GM21381 (cell line): ENCODE measurements at regions not wholly inside any gene's neighbourhood (a gene's known extent, or its start where the extent isn't known, plus 50 kb on each side); places are given as distances from the start of the nearest gene placed in this dataset.
"Not testable (repeated sequence)": the region's sequence is repeated elsewhere in the genome, so short reads cannot be mapped to it uniquely, and the experiment has no call there.

Experiments used
- ATAC-seq: cut with Tn5 transposase; IDR thresholded peaks from one replicate; pipeline ENCODE4 v1.9.1; 2021; ENCODE audit warnings: mild to moderate bottlenecking, moderate library complexity; ENCODE audit not compliant: unreplicated experiment

GRCh38 chr20:6715401-6715941, 52.0 kb upstream of the BMP2 start:
- no peak for ATAC-seq

DNA sequence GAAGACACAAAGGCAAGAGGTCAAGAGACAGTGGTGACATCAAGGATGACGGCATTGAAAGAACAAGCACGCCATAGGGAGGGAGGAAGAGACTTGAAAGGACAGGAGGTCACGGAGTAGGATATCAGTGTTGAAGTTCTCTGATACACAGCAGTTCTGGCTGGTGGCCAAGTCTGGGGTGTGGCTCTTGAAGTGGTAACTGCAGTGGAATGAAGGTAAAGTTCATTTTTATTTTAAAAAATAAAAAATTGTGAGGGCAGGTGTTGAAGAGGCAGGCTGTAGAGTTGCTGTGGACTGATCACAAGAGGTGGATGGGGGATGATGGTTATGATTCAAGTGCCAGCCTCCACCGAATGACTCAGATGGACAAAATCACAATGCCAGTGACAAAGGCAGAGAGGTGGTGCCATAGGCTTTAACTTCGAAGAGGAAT, 53.2 kb upstream of the BMP2 start:
- ATAC-seq = no peak

DNA sequence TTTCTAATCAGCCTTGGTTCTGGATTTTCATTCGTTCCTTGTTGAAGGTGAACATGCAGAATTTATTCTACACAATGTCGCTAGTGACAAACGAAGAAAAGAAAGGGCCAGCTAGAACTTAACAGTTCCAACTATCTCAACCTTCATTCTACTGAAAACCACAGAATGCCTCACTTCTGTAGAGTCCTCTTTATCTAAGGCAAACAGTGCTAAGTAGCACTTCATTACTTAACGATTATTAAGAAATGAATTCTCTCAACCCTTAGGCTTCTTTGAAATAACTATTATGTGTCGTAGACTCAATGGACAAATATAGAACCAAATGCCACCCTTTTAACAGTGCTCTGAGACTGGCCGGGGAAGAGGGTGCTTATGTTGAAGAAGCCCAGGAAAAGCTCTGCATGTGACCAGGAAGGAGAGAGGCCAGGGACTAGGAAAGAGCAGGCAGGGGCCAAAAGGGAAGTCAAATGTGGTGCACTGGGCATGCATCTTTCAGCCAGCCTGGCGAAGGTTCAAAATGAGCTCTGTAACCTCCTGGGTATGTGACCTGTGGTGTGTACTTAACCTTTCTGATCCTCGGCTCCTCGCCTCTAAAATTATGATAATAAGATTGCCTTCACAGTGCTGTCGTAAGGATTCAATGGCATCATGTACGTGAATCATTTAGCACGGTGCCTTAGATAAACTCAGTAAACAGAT, 55.4 kb upstream of the BMP2 start:
- ATAC-seq = no peak

GRCh38 chr20:6709910-6710595, 57.4 kb upstream of the BMP2 start:
- ATAC-seq = no peak

- ATAC-seq = no peak
Measured at GRCh38 chr20:6708010-6708409, 59.5 kb upstream of the BMP2 start.

- no peak for ATAC-seq
Measured at GRCh38 chr20:6707321-6707831, 60.1 kb upstream of the BMP2 start.

DNA sequence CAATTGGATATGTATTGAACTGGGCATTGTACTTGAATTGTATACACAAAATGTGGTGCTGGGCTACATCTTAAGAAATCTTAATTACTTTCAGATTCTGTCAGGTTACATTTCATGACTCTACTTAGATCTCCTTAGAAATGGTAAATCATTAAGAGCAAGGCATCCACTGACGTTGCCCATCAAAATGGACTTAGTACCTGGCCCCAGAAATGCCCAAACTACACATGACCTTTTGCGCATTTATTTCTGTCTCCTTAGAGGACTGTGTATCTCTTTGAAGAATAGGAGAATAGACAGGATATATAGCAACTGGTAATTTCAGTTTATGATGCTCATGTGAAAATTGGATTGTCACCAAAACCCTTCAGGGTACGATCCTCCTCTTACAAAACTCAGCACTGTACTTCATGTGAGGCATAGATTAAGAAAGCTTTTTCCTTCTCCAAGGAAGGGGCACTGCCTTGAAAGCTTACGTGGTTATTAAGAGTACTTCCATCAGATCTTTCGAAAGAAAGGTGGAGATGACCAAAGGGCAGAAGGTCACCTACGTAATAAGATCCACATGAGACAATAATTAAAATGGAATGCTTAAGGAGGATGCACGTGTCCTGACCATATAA, 61.4 kb upstream of the BMP2 start:
- ATAC-seq = no peak

GRCh38 chr20:6705106-6705766, 62.2 kb upstream of the BMP2 start:
- no peak for ATAC-seq

GRCh38 chr20:6704132-6704861, 63.2 kb upstream of the BMP2 start:
- no peak for ATAC-seq

- ATAC-seq = no peak
Measured at GRCh38 chr20:6703656-6704055, 63.8 kb upstream of the BMP2 start.

DNA sequence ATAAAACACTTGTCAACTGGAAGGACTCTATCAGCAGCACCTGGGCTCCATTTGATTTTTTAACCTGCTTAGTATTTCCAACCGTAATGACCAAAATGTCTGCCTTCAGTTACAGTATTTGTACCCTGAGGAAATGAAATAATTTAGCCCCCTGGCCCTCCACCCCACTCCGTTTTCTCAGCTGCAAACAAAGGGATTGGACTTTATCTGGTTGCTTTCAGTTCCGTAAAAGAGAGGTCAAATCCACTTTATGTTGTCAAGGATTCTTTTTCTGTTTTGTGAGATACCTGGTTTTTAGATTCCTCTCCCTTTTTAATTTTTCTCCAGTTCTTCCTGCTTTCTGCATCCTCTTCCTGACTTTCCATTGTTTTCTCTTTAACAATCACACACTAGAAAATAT, 64.4 kb upstream of the BMP2 start:
- no peak for ATAC-seq

GRCh38 chr20:6702144-6702543, 65.3 kb upstream of the BMP2 start:
- no peak for ATAC-seq

DNA sequence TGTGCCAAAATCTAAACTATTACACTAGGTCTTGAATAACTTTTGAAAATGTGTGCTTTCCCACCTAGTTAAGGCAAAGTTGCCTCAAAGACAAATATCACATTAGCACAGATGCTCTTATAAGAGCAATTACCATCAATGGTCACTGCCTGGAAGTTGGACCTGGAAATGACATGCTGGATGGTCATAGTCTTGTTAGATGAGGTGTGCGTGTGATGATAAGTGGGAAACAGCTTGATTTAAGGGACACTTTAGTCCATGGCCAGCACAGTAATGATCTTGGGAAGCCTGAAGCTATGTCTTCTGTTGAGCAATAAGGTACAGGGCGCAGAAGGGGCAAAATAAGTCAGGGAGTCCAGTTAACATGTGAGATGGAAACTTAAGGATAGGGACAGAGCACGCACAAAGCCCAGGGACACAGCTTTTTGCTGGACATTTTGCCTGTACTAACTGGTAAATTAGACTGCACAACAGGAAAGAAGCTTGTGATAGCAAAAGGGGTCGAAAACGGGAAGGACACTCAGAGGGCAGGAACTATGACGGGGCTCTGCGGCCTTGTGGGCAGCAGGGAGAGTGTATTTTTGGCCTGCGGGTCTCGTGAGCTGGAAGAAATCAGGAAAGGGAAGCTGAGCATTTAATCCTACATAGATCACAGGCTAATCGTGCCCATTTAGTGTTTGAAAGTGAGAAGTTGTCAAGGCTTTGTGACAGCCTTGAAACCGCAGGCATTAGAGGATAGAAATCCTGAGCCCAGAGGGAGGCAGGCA, 66.7 kb upstream of the BMP2 start:
- no peak for ATAC-seq

GRCh38 chr20:6699921-6700562, 67.4 kb upstream of the BMP2 start:
- ATAC-seq = no peak

- ATAC-seq = no peak
Measured at GRCh38 chr20:6698723-6699122, 68.8 kb upstream of the BMP2 start.

DNA sequence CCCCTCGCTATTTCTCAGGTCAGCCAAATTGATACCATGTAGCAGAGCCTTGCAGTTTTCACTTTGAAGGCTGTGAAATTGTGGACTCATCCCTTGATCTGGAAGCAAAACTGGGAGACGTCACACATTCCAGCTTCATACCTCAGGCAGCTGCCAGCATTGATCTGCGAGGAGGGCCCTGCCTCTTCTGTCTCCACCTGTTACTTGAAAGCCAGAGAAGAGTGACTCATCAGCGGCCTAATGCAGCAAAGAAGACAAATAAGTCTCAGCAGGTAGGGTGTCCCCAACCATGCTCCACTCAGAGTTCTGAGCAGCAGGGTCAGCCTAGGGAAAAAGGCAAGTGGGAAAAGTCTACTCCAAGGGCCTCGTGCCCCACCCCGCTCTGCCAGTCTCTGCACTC, 69.4 kb upstream of the BMP2 start:
- ATAC-seq = no peak

DNA sequence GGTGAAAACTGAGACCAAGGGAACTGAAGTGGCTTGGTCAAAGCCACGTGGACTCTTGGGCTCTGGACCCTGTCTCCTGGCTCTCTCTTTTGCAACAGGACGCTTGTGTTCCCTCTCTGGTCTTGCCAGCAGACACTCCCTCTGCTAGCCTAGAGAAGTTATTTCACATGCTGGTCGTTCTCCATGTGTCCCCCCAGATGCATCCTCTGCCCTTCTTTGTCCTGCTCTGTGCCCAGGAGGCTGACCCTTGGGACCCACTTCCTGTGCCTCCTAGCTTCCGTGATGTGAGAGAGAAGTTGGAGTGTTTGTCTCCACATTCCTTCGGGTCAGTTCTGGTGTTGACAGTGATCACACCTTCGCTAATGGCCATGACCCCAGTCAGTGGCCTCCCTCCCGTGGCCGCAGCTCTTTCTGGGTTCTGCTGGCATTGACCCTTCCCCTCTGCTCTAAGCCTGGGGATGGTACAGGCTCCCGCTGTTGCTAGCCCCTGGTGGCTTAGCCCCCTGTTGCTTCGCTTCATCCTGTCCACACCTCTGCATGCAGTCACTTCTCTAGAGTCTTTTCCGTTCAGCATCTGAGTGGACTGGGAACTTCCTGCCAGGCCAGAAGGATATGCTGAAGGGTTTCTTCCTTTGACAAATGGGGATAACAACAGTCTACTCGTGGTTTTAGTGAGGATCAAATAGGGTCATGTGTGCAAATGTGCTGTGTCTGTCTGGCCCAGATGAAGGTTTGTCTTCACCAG, 70.1 kb upstream of the BMP2 start:
- ATAC-seq = no peak

- ATAC-seq = no peak
Measured at GRCh38 chr20:6696001-6696400, 71.5 kb upstream of the BMP2 start.

GRCh38 chr20:6693808-6694198, 73.7 kb upstream of the BMP2 start:
- ATAC-seq = not testable (repeated sequence)
